ENCODE measurements at regions not wholly inside any gene's neighbourhood (a gene's known extent, or its start where the extent isn't known, plus 50 kb on each side); places are given as distances from the start of the nearest gene placed in this dataset.

DNA sequence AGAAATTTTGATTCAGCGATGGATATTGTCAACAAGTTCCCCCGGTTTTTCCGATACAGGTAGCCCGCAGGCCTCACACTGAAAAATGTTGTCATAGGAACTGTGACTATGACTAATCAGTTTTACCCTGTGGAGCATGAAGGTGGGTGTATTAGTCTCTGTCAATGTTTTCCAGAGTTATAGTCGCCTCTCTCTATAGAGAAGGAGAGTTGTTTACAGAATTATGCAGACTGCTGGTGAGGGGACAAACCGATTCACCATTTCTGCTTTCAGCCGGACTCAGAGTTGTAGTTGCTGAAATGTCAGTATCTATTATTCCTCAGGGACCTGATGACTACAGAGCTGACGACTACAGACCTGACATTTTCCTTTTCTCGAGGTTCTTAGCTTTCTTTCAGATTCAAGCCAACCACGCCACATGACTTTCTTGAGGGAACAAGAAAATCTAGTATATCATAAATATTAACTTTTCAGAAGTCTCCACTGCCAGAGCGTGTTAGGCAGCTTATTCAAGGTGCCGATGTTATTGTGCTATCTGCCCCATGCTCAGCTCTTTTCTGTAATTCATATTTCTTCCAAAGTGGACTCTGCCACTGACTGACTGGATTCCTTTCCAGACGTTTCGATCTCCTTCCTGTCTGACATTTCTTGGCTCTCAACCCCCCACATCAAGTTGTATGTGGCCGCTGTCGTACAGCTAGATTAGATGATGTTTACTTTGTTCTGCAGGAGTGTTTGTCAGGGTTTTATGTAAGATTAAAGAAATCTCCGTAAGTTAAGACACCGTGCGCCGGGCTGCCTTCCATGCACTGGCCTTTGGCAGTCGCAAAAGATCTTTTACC lies 178.1 kb downstream of the FGF1 start:
- no peak for DNase-seq

DNA sequence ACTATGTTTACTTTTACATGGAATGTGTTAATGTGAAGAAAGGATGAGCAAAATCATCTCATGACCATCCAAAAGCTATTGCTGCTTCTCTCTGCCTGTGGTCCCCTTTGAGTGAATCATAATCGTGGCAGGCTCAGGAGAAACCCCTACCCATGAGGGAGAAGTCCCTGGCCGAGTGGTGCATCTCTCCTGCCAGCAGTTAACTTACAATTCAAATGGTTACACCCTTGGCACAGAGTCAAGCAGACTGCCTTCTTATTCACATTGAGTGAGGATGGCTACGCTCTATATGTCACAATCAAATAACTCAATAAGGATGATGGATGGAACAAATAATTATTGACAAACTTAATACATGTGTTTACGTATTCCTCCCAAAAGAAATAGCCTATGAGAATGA lies 179.1 kb downstream of the FGF1 start:
- no peak for DNase-seq

GRCh38 chr5:142506046-142506445 lies 179.8 kb downstream of the FGF1 start:
- no peak for DNase-seq

DNA sequence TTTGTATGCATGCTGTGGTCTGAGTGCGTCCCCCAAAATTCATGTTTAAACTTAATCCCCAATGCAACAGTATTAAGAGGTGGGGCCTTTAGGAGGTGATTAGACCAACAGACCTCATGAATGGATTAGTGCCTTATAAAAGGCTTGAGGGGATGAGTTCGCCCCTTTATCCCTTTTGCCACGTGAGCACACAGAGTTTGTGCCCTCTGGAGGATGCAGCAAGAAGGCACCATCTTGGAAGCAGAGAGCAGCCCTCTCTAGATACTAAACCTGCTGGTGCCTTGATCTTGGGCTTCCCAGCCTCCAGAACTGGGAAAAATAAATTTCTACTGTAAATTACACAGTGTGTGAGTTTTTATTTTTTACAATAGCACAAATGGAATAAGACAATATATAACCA lies 177.1 kb upstream of the SPRY4 start:
- peak in 1 of 2 experiments; percentile 65 for DNase-seq

DNA sequence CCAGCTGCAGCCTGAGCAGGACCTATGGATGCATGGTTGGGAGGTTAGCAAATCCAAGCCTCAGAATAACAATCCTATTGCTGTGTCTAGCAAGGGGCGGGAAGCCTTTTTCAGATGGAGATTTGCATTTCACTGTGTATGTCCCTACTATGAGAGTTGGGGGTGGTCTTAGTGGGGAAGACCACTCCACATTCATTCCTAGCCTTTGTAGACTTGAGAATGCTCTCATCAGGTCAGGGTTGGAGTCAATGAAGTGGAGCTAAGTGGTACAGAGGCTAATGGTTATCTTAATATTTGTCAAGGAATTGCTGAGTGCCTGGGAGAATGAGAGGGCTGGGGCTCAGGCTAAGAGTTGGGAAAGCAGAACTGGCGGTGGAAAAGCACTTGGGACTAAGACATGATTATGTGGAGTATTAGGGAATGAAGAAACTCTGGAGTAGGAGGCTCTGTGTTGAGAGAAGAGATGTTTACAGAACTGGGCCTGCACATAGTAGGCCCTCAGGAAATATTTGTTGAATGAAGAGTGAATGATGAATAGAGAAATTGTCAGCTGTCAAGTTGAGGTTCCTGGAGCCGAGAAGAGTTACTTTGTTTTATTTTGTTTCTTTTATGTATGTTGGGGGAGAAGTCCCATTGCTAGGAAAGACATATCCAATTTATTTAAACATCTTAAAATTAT lies 175.5 kb upstream of the SPRY4 start:
- no peak for DNase-seq

DNA sequence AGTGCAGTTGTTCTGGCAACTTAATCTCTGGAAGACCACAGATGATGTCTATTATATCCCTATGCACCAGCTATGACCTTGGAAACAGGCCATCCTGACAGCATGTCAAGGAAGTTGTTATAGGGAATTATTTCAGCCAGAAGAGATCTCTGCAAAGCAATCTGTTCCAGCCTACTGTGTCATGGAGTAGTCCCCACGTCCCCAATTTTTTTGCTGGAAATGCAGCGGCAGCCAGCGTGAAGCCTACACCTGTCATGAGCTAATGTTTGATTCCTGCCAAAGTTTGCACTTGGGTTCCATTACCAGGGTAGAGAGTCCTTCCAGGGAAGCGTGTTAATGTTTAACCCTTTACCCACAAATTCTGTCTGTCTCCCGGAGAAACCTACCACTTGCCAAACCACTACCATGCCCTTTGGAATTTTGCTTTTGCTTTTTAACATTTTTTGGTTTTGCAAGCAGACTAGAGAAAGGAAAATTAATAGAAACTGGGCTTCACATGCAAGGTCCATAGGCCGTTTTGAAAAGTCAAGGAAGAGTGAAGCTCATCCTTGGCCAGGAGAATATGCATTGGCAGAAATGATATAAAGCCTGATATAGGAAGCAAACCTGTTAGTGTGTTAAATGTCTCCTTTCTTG lies 174.9 kb upstream of the SPRY4 start:
- peak; percentile 71 to 87 for DNase-seq

- no peak for DNase-seq
These were observed 173.5 kb upstream of the SPRY4 start for GRCh38 chr5:142498298-142498697.

GRCh38 chr5:142495531-142495930 lies 170.7 kb upstream of the SPRY4 start:
- no peak for DNase-seq

- DNase-seq: no peak
These were observed 169.2 kb upstream of the SPRY4 start for GRCh38 chr5:142493875-142494518.

GRCh38 chr5:142492781-142493281 lies 168.0 kb upstream of the SPRY4 start:
- no peak for DNase-seq

- no peak for DNase-seq
These were observed 166.9 kb upstream of the SPRY4 start for GRCh38 chr5:142491679-142492078.

GRCh38 chr5:142491270-142491669 lies 166.4 kb upstream of the SPRY4 start:
- DNase-seq: peak; percentile 76 to 89

DNA sequence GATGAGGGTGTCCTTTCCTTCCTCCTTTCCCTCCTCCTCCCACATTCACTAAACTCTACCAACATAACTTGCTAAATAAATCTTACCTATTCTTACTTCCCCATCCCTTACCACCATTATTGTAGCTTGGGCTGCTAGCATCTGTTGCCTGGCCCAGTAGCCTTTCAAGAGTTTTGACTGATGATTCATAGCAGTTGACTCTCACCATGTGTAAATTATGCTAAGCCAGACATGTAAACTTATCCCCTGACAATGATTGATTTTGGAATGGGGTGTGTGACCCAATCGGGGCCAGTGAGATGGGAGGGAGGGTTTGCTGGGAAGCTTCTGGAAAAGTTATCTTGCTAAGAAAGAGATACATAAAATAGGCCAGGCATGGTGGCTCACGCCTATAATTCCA lies 161.8 kb upstream of the SPRY4 start:
- no peak for DNase-seq

GRCh38 chr5:142486020-142486419 lies 161.2 kb upstream of the SPRY4 start:
- DNase-seq: no peak

GRCh38 chr5:142484821-142485387 lies 160.1 kb upstream of the SPRY4 start:
- no peak for DNase-seq

DNA sequence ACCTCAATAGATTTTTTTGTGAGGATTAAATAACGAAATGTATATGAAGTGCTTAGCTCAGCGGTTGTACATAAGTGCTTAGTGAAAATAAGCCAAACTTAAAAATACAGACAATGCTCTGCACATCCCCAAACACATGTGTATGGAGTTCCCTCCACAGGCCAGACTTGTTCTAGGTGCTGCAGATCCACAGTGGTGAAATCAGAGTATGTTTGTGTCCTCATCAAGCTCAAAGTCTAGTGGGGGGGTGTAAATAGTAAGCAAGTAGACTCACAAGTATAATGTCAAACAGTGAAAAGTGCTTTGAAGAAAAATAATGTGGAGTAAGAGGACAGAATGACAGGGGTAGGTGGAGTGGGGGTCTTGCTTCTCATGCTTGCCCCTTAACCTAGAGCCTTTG lies 157.4 kb upstream of the SPRY4 start:
- no peak for DNase-seq

GRCh38 chr5:142481410-142481809 lies 156.6 kb upstream of the SPRY4 start:
- no peak for DNase-seq

GRCh38 chr5:142479854-142480519 lies 155.2 kb upstream of the SPRY4 start:
- no peak for DNase-seq

DNA sequence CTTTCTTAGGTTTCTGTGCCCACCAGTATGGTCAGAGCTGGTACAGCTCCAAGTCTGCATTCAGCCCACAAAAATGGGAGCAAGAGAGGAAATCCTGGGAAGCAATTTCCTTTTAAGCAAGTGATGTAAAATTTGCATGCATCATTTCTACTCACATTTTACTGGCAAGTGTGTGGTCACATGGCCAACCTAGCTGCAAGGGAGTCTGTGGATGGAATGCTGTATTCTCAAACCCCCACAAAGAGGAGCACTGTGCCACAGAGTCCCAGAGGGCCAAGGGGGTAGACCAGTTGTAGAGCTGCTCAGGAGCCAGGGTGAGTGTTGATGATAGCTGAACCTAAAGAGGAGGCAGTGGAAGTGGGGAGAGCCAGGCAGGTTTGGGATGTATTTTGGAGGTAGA lies 154.3 kb upstream of the SPRY4 start:
- no peak for DNase-seq

DNA sequence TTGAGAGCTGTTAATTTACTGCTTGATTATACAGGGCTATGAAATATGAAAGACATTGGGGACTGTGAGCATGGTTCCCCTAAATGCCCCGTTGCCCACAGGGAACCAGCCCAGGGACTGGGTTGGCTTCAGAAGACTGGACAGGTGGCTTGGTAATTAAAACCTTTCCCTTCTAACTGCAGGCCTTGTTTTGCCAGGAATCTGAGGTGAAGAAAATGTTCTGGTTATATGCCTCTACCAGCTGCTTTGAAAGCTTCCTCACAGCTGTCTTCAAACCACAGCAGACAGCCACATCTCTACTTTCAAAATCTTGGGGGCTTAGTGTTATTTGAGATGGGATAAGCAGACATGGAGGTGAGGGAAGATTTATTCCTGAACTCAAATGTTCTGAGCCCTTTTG lies 153.3 kb upstream of the SPRY4 start:
- peak; percentile 59 to 84 for DNase-seq

DNA sequence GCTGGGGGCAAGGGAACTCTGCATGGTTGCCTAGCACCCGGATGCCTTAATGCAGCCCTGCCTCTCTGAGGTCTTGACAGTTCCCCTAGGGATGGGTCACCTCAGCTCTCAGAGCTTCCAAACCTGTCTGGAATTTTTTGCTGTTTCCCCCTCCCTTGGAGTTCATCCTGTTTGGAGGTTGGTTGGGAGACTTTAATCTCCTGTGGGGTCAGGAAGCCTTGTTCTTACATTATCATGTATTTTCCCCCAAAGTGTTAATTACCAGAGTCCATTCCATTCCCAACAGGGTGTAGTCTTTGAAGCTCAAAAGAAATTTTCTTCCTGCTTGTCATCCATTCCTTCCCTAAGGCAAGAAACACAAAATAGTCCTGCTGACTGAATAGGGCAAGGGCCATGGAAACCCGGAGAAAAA lies 150.3 kb upstream of the SPRY4 start:
- DNase-seq: no peak

DNA sequence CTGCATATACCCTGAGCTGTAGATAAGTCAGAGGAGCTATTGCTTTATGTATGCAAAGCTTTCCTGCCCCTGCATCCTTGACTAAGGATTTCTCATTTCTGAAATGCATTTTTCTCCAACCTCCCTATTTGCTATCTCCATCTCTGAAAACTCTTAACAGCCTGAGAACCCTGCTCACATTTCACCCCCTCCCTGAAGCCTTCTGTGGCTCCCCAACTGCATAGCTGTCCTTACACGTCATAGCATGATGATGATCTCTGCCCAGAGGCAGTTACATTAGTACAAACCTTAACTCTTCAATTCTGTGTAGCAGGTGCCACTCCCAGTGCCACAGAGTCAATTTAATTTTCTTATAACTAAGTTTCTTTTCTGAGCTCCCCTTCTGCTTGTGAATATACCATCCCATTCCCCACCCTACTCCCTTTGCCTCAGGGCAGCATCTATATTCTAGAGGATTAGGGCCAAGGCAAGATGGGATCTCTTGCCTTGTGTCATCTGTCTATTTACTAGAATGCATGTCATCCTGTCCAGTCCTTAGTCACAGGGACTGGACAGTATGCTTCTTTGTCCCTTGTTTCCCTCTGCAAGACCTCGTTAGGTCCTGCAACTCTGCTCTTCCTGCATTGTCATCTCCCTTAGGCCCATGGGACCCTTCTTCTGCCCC lies 149.7 kb upstream of the SPRY4 start:
- DNase-seq: no peak

Data from NCI-H524 (cell line).